SK-N-SH (cell line): ENCODE measurements at regions not wholly inside any gene's neighbourhood (a gene's known extent, or its start where the extent isn't known, plus 50 kb on each side); places are given as distances from the start of the nearest gene placed in this dataset.

Experiments used
- CTCF ChIA-PET: fragments of 300-600, 350-600 bp; formaldehyde crosslinking; extraction: SDS; loops from one replicate; lab custom pipeline; 2021; lab: Yijun Ruan, JAX
- POLR2A ChIA-PET: fragments of 350-600 bp; sonication (Branson Sonifier 250); formaldehyde crosslinking; extraction: SDS; loops from one replicate; lab custom pipeline; 2020; ENCODE audit warnings: antibody characterized with exemption, inconsistent platforms; lab: Yijun Ruan, JAX
- DNase-seq: peaks from one replicate; pipeline ENCODE4 v3.0.0; 2012
- H2AFZ ChIP-seq: fragments of 200-600 bp; sonication (generic); 2 replicates; pipeline ENCODE4 v1.8.1; 2016; ENCODE audit warnings: antibody characterized with exemption, mild to moderate bottlenecking, low read depth
- H3F3A ChIP-seq: fragments of 200-600 bp; sonication (generic); replicated peaks from 2 replicates; pipeline ENCODE3; 2016; ENCODE audit warnings: antibody characterized with exemption, mild to moderate bottlenecking; ENCODE audit not compliant: insufficient read depth
- H3K27ac ChIP-seq, 2 experiments: fragments of 200-500 bp in 1 of 2; fragments of 200-600 bp in 1 of 2; sonication (Bioruptor generic) in 1 of 2; sonication (generic), shearing (Covaris generic) in 1 of 2; 2 replicates each; pipeline versions ENCODE4 v1.5.1 to v1.6.1; 2014 to 2016; ENCODE audit warnings: low read depth in 2 of 2, inconsistent platforms in 1 of 2, low read length in 1 of 2, mild to moderate bottlenecking in 1 of 2, mixed read lengths in 1 of 2
- H3K27me3 ChIP-seq: fragments of 200-600 bp; sonication (generic), shearing (Covaris generic); 2 replicates; pipeline ENCODE4 v1.6.1; 2016; ENCODE audit warnings: mixed run types; ENCODE audit not compliant: insufficient read depth
- H3K36me3 ChIP-seq, 2 experiments: fragments of 200-500 bp in 1 of 2; fragments of 200-600 bp in 1 of 2; sonication (Bioruptor generic) in 1 of 2; sonication (generic) in 1 of 2; replicated peaks in 1 of 2; 2 replicates each; pipeline versions ENCODE3 to v1.5.1; 2014 to 2016; ENCODE audit warnings: low read length in 1 of 2, mild to moderate bottlenecking in 1 of 2; ENCODE audit not compliant: insufficient read depth in 2 of 2, control insufficient read depth in 1 of 2
- H3K4me1 ChIP-seq, 2 experiments: fragments of 200-500 bp in 1 of 2; fragments of 200-600 bp in 1 of 2; sonication (Bioruptor generic) in 1 of 2; sonication (generic), shearing (Covaris generic) in 1 of 2; 2 replicates each; pipeline versions ENCODE4 v1.5.1 to v1.6.1; 2014 to 2016; ENCODE audit warnings: low read depth in 1 of 2, low read length in 1 of 2, mixed run types in 1 of 2; ENCODE audit not compliant: insufficient read depth in 2 of 2, control insufficient read depth in 1 of 2
- H3K4me2 ChIP-seq: fragments of 200-600 bp; sonication (generic), shearing (Covaris generic); 2 replicates; pipeline ENCODE4 v1.6.1; 2017; ENCODE audit warnings: mixed run types
- H3K4me3 ChIP-seq, 2 experiments: fragments of 200-500 bp in 1 of 2; fragments of 200-600 bp in 1 of 2; sonication (Bioruptor generic) in 1 of 2; sonication (generic), shearing (Covaris generic) in 1 of 2; 2 replicates each; pipeline versions ENCODE4 v1.5.1 to v1.8.1; 2014 to 2016; ENCODE audit warnings: low read depth in 2 of 2, inconsistent platforms in 1 of 2, low read length in 1 of 2, mild to moderate bottlenecking in 1 of 2, mixed read lengths in 1 of 2, moderate library complexity in 1 of 2
- H3K79me2 ChIP-seq: fragments of 200-600 bp; sonication (generic); 2 replicates; pipeline ENCODE4 v1.8.1; 2017; ENCODE audit warnings: mild to moderate bottlenecking; ENCODE audit not compliant: insufficient read depth
- H3K9ac ChIP-seq: fragments of 200-600 bp; sonication (generic); 2 replicates; pipeline ENCODE4 v1.6.1; 2017; ENCODE audit warnings: mixed run types
- H3K9me2 ChIP-seq: fragments of 200-600 bp; sonication (generic); 2 replicates; pipeline ENCODE4 v1.6.1; 2017; ENCODE audit warnings: mixed run types
- H3K9me3 ChIP-seq: fragments of 200-600 bp; sonication (generic); 2 replicates; pipeline ENCODE4 v1.6.1; 2017; ENCODE audit warnings: mixed run types, mild to moderate bottlenecking, moderate library complexity
- H4K20me1 ChIP-seq: fragments of 200-600 bp; sonication (generic); 2 replicates; pipeline ENCODE4 v1.6.1; 2017; ENCODE audit warnings: mild to moderate bottlenecking, mixed run types; ENCODE audit not compliant: insufficient read depth
- EP300 ChIP-seq, 2 experiments: IDR thresholded peaks; 2 replicates each; pipeline versions ENCODE4 v1.4.0 to v1.6.1; 2012; ENCODE audit warnings: borderline replicate concordance in 1 of 2, low read depth in 1 of 2, low read length in 1 of 2
- FOSL2 ChIP-seq: IDR thresholded peaks from 2 replicates; pipeline ENCODE4 v1.4.0; 2012; ENCODE audit warnings: low read depth, mild to moderate bottlenecking, moderate library complexity, borderline replicate concordance
- FOXJ3 ChIP-seq: sonication (generic); formaldehyde crosslinking; IDR thresholded peaks from 2 replicates; pipeline ENCODE4 v1.5.1; 2020; ENCODE audit warnings: mild to moderate bottlenecking, missing genetic modification reagents
- GABPA ChIP-seq: IDR thresholded peaks from 2 replicates; pipeline ENCODE4 v1.4.0; 2012; ENCODE audit warnings: low read depth, mild to moderate bottlenecking
- JUND ChIP-seq: IDR thresholded peaks from 2 replicates; pipeline ENCODE4 v1.4.0; 2012
- MXI1 ChIP-seq: IDR thresholded peaks from 2 replicates; pipeline ENCODE4 v1.6.1; 2012; ENCODE audit warnings: mild to moderate bottlenecking, low read depth, low read length, improper control_type of control experiment
- NFIC ChIP-seq: IDR thresholded peaks from 2 replicates; pipeline ENCODE4 v1.4.0; 2012; ENCODE audit warnings: borderline replicate concordance
- NRF1 ChIP-seq: IDR thresholded peaks from 2 replicates; pipeline ENCODE4 v1.6.1; 2012; ENCODE audit warnings: low read depth, mild to moderate bottlenecking, low read length
- POLR2AphosphoS5 ChIP-seq: IDR thresholded peaks from 2 replicates; pipeline ENCODE4 v1.6.1; 2012; ENCODE audit warnings: low read depth, low read length
- RFX5 ChIP-seq: IDR thresholded peaks from 2 replicates; pipeline ENCODE4 v1.6.1; 2012; ENCODE audit warnings: mild to moderate bottlenecking, improper control_type of control experiment, low read length
- RXRA ChIP-seq: IDR thresholded peaks from 2 replicates; pipeline ENCODE4 v1.4.0; 2012; ENCODE audit warnings: low read depth, mild to moderate bottlenecking, borderline replicate concordance
- WGBS: methylation state at CpG from one replicate; pipeline ENCODE4 v1.1.6; 2017; ENCODE audit warnings: low lambda C conversion rate; 5-methylcytosine and 5-hydroxymethylcytosine counted together
- TF ChIP-seq, protein P1 (sequence below): fragments of 150-350 bp; IDR thresholded peaks from 2 replicates; pipeline ENCODE4 v1.6.1; 2017; ENCODE audit warnings: antibody characterized with exemption, low read length, low read depth, borderline replicate concordance
- TF ChIP-seq, protein P2 (sequence below): fragments of 150-350 bp; IDR thresholded peaks from 2 replicates; pipeline ENCODE4 v1.6.1; 2016; ENCODE audit warnings: mild to moderate bottlenecking, low read depth, low read length
- TF ChIP-seq, protein P3 (sequence below): IDR thresholded peaks from 2 replicates; pipeline ENCODE4 v1.4.0; 2012; ENCODE audit warnings: low read depth, borderline replicate concordance
- TF ChIP-seq, protein P4 (sequence below): IDR thresholded peaks from 2 replicates; pipeline ENCODE4 v1.6.1; 2012; ENCODE audit warnings: mild to moderate bottlenecking, low read depth, low read length, moderate library complexity
- TF ChIP-seq, protein P5 (sequence below): IDR thresholded peaks from 2 replicates; pipeline ENCODE4 v1.4.0; 2012; ENCODE audit warnings: low read depth

DNA sequence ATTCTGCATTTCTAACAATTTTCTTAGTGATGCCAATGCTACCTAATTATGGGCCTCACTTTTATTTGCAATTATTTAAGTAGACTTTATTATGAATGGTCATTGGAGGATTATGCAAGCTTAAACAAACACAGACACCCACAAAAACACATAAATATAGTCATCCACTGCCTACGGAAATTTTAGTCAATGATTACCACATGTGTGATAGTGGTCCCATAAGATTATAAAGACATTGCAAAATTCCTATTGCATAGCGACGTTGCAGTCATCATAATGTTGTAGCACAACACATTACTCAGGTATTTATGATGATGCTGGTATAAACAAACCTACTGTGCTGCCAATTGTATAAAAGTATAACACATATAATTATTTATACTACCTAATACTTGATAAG, 247.8 kb upstream of the ALCAM start:
- Histone ChIP-seq H3K27me3 (no peaks in the 10 kb centered on the region), H3K9me2 (no peaks in the 10 kb centered on the region), H3K9ac (no peak overlapping the region), H3K27ac (no peak overlapping the region), H2AFZ (no peak overlapping the region), H3K4me3 (no peak overlapping the region), H3K4me2 (no peak overlapping the region), H3K4me1 (no peaks in the 10 kb centered on the region), H3K9me3 (no peaks in the 10 kb centered on the region), H3K79me2 (no peaks in the 10 kb centered on the region), H3K36me3 (no peaks in the 10 kb centered on the region), H3F3A (no peaks in the 10 kb centered on the region), H4K20me1 (no peaks in the 10 kb centered on the region)
- ChIA-PET CTCF (no interaction called here), POLR2A (no interaction called here)
- DNase-seq = no peak
- TF ChIP-seq, protein P1, sequence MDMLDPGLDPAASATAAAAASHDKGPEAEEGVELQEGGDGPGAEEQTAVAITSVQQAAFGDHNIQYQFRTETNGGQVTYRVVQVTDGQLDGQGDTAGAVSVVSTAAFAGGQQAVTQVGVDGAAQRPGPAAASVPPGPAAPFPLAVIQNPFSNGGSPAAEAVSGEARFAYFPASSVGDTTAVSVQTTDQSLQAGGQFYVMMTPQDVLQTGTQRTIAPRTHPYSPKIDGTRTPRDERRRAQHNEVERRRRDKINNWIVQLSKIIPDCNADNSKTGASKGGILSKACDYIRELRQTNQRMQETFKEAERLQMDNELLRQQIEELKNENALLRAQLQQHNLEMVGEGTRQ = no peak
- TF ChIP-seq JUND (no peak), NRF1 (no peak), RFX5 (no peak), NFIC (no peak), FOXJ3 (CRISPR knock-in tag) (no peak), RXRA (no peak), FOSL2 (no peak), MXI1 (no peak), POLR2AphosphoS5 (no peak), EP300 (IDR thresholded peaks at IDR 0.05; ENCODE audit: borderline replicate concordance in 1 of 2, low read depth in 1 of 2, low read length in 1 of 2) (no peak), GABPA (no peak)
- TF ChIP-seq, protein P2, sequence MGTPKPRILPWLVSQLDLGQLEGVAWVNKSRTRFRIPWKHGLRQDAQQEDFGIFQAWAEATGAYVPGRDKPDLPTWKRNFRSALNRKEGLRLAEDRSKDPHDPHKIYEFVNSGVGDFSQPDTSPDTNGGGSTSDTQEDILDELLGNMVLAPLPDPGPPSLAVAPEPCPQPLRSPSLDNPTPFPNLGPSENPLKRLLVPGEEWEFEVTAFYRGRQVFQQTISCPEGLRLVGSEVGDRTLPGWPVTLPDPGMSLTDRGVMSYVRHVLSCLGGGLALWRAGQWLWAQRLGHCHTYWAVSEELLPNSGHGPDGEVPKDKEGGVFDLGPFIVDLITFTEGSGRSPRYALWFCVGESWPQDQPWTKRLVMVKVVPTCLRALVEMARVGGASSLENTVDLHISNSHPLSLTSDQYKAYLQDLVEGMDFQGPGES = no peak
- TF ChIP-seq, protein P3, sequence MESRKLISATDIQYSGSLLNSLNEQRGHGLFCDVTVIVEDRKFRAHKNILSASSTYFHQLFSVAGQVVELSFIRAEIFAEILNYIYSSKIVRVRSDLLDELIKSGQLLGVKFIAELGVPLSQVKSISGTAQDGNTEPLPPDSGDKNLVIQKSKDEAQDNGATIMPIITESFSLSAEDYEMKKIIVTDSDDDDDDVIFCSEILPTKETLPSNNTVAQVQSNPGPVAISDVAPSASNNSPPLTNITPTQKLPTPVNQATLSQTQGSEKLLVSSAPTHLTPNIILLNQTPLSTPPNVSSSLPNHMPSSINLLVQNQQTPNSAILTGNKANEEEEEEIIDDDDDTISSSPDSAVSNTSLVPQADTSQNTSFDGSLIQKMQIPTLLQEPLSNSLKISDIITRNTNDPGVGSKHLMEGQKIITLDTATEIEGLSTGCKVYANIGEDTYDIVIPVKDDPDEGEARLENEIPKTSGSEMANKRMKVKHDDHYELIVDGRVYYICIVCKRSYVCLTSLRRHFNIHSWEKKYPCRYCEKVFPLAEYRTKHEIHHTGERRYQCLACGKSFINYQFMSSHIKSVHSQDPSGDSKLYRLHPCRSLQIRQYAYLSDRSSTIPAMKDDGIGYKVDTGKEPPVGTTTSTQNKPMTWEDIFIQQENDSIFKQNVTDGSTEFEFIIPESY = no peak
- TF ChIP-seq, protein P4, sequence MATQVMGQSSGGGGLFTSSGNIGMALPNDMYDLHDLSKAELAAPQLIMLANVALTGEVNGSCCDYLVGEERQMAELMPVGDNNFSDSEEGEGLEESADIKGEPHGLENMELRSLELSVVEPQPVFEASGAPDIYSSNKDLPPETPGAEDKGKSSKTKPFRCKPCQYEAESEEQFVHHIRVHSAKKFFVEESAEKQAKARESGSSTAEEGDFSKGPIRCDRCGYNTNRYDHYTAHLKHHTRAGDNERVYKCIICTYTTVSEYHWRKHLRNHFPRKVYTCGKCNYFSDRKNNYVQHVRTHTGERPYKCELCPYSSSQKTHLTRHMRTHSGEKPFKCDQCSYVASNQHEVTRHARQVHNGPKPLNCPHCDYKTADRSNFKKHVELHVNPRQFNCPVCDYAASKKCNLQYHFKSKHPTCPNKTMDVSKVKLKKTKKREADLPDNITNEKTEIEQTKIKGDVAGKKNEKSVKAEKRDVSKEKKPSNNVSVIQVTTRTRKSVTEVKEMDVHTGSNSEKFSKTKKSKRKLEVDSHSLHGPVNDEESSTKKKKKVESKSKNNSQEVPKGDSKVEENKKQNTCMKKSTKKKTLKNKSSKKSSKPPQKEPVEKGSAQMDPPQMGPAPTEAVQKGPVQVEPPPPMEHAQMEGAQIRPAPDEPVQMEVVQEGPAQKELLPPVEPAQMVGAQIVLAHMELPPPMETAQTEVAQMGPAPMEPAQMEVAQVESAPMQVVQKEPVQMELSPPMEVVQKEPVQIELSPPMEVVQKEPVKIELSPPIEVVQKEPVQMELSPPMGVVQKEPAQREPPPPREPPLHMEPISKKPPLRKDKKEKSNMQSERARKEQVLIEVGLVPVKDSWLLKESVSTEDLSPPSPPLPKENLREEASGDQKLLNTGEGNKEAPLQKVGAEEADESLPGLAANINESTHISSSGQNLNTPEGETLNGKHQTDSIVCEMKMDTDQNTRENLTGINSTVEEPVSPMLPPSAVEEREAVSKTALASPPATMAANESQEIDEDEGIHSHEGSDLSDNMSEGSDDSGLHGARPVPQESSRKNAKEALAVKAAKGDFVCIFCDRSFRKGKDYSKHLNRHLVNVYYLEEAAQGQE = no peak
- TF ChIP-seq, protein P5, sequence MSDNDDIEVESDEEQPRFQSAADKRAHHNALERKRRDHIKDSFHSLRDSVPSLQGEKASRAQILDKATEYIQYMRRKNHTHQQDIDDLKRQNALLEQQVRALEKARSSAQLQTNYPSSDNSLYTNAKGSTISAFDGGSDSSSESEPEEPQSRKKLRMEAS = no peak
- 73% methylated on average over 3 of the region's 3 CpGs for WGBS
